ENCODE measurements at regions not wholly inside any gene's neighbourhood (a gene's known extent, or its start where the extent isn't known, plus 50 kb on each side); places are given as distances from the start of the nearest gene placed in this dataset.

DNA sequence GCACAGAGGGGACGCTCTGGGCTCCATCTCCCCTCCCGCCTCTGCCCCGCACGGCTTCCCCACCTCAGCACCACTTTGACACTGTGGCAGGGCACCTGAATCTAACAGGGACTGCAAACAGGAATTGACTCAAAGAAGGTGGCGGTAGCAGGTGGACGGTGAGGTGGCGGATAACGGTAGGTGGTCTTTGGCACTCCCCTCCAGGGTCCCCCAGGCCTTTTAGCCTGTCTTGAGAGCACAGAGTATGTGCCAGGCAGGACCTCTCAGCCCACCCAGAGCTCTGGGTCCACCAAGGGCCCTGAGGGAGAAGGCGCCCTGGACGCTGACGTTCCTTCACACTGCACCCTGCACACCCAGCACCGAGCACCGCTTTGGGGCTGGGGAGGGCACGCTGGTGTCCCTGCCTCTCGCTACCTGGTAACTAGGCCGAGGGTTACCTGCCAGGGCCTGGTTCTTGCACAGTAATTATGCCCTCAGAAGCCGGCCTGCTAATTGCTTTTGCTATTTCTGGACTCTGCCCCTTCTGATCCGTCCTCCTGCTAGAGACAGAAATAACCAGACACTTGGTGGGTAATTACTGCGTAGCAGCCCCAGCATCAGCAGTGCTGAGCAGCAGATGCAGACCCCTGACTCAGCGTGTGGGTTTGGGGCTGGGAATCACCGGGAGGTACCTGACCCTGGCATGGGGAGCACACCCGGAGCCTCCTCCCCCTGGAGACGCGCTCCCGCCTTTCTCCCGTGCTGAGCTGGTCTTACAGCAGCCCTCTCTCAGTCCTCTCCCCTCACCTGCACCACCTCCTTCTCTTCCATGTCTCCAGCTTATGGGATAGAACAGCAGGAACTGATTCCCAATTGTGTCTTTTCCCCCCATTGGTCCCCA is 103.3 kb upstream of the B3GAT1 start:
- Histone ChIP-seq H3K9ac (ENCODE audit: low read depth, low read length, poor library complexity, severe bottlenecking) (no peak overlapping the region), H3K9me2 (replicated peaks; ENCODE audit: low read depth, low read length) (no peaks in the 10 kb centered on the region), H3K4me1 (ENCODE audit: insufficient read depth, low read length, poor library complexity, severe bottlenecking) (no peaks in the 10 kb centered on the region), H3K9me3 (ENCODE audit: insufficient read depth, low read depth, low read length) (peaks cover 34% of the 10 kb centered on the region; the same call in 1 of the 2 replicates), H2AFZ (ENCODE audit: low read length) (no peak overlapping the region), H4K20me1 (ENCODE audit: insufficient read depth, low read length, poor library complexity, severe bottlenecking) (no peaks in the 10 kb centered on the region), H3F3A (ENCODE audit: low read depth) (no peaks in the 10 kb centered on the region), H3K27me3 (ENCODE audit: insufficient read depth, low read length, poor library complexity, severe bottlenecking) (no peaks in the 10 kb centered on the region), H3K4me2 (ENCODE audit: low read depth, low read length, poor library complexity, severe bottlenecking) (no peak overlapping the region), H3K4me3 (ENCODE audit: low read length, poor library complexity, severe bottlenecking) (no peak overlapping the region), H3K36me3 (ENCODE audit: insufficient read depth, low read length) (no peaks in the 10 kb centered on the region), H3K79me2 (ENCODE audit: insufficient read depth, low read length) (no peaks in the 10 kb centered on the region)
- TF ChIP-seq, protein P1, sequence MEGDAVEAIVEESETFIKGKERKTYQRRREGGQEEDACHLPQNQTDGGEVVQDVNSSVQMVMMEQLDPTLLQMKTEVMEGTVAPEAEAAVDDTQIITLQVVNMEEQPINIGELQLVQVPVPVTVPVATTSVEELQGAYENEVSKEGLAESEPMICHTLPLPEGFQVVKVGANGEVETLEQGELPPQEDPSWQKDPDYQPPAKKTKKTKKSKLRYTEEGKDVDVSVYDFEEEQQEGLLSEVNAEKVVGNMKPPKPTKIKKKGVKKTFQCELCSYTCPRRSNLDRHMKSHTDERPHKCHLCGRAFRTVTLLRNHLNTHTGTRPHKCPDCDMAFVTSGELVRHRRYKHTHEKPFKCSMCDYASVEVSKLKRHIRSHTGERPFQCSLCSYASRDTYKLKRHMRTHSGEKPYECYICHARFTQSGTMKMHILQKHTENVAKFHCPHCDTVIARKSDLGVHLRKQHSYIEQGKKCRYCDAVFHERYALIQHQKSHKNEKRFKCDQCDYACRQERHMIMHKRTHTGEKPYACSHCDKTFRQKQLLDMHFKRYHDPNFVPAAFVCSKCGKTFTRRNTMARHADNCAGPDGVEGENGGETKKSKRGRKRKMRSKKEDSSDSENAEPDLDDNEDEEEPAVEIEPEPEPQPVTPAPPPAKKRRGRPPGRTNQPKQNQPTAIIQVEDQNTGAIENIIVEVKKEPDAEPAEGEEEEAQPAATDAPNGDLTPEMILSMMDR (conservative IDR thresholded peaks at IDR 0.05; ENCODE audit: low read length) = no peak
- TF ChIP-seq EZH2phosphoT487 (IDR thresholded peaks at IDR 0.05; ENCODE audit: borderline replicate concordance) = no peak

DNA sequence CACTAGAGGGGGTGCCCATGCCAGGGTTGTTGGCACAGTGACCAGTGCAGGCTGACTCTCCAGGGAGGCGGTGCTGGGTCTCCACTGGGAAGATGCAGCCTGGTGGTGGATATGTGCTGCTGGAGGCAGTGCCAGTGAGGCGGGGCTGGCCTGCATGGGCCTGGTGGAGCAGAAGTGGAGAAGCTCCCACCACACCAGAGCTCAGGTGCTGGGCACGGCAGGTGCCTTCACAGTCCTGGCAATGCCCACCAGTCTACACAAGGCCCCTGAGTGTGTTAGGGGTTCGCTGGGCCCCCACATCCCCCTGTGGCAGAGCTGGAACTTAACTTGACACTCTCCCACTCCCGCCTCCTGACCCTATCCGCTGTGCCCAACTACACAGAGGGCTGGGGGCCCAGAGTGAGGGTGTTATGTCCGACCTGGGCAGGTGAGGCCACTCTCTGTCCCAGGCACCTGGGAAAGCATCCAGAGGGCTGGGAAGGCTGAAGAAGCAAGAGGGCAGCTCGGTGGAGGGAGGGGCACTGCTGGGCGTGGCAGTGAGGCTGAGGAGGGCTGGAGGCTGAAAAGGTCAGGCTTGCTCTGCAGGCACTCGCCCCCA is 102.4 kb upstream of the B3GAT1 start:
- Histone ChIP-seq H3K9ac (ENCODE audit: low read depth, low read length, poor library complexity, severe bottlenecking) (no peak overlapping the region), H4K20me1 (ENCODE audit: insufficient read depth, low read length, poor library complexity, severe bottlenecking) (no peaks in the 10 kb centered on the region), H3K9me2 (replicated peaks; ENCODE audit: low read depth, low read length) (no peaks in the 10 kb centered on the region), H3K4me1 (ENCODE audit: insufficient read depth, low read length, poor library complexity, severe bottlenecking) (no peaks in the 10 kb centered on the region), H3K4me3 (ENCODE audit: low read length, poor library complexity, severe bottlenecking) (no peak overlapping the region), H3K9me3 (ENCODE audit: insufficient read depth, low read depth, low read length) (peaks cover 26% of the 10 kb centered on the region; the same call in 1 of the 2 replicates), H3K4me2 (ENCODE audit: low read depth, low read length, poor library complexity, severe bottlenecking) (no peak overlapping the region), H3K27me3 (ENCODE audit: insufficient read depth, low read length, poor library complexity, severe bottlenecking) (no peaks in the 10 kb centered on the region), H2AFZ (ENCODE audit: low read length) (no peak overlapping the region), H3K36me3 (ENCODE audit: insufficient read depth, low read length) (no peaks in the 10 kb centered on the region), H3K79me2 (ENCODE audit: insufficient read depth, low read length) (no peaks in the 10 kb centered on the region), H3F3A (ENCODE audit: low read depth) (no peaks in the 10 kb centered on the region)
- TF ChIP-seq EZH2phosphoT487 (IDR thresholded peaks at IDR 0.05; ENCODE audit: borderline replicate concordance) = no peak
- TF ChIP-seq, protein P1 (conservative IDR thresholded peaks at IDR 0.05; ENCODE audit: low read length) = no peak

DNA sequence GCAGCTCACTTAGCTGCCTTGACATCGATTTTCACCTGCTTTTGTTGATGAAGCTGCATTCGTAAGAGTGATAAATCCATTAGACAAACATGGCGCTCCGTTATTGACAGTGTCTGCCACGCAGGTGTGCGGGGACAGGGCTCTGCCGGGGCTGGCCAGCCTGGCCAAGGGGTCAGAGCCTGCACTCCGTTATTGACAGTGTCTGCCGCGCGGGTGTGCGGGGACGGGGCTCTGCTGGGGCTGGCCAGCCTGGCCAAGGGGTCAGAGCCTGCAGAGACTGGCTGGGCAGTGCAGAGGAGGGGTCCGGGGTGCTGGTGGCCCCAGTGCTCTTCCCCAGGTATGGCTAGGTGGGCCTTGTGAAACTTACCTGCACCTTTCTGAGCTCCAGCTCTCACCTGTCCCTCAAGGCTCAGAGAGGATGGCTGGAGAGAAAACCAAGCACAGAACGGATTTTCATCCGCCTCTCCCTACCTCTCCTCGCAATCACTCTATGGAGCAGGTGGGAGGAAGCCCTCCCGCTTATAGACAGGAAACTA is 101.6 kb upstream of the B3GAT1 start:
- H3F3A ChIP-seq (ENCODE audit: low read depth) = no peaks in the 10 kb centered on the region
- H2AFZ ChIP-seq (ENCODE audit: low read length) = no peak overlapping the region
- H3K4me3 ChIP-seq (ENCODE audit: low read length, poor library complexity, severe bottlenecking) = no peak overlapping the region
- H3K27me3 ChIP-seq (ENCODE audit: insufficient read depth, low read length, poor library complexity, severe bottlenecking) = no peaks in the 10 kb centered on the region
- no peak overlapping the region for H3K4me2 ChIP-seq (ENCODE audit: low read depth, low read length, poor library complexity, severe bottlenecking)
- no peaks in the 10 kb centered on the region for H3K79me2 ChIP-seq (ENCODE audit: insufficient read depth, low read length)
- H4K20me1 ChIP-seq (ENCODE audit: insufficient read depth, low read length, poor library complexity, severe bottlenecking) = no peaks in the 10 kb centered on the region
- no peaks in the 10 kb centered on the region for H3K9me2 ChIP-seq (replicated peaks; ENCODE audit: low read depth, low read length)
- no peak overlapping the region for H3K9ac ChIP-seq (ENCODE audit: low read depth, low read length, poor library complexity, severe bottlenecking)
- no peak for TF ChIP-seq EZH2phosphoT487 (IDR thresholded peaks at IDR 0.05; ENCODE audit: borderline replicate concordance)
- peaks cover 31% of the 10 kb centered on the region; the same call in 1 of the 2 replicates for H3K9me3 ChIP-seq (ENCODE audit: insufficient read depth, low read depth, low read length)
- no peaks in the 10 kb centered on the region for H3K4me1 ChIP-seq (ENCODE audit: insufficient read depth, low read length, poor library complexity, severe bottlenecking)
- no peaks in the 10 kb centered on the region for H3K36me3 ChIP-seq (ENCODE audit: insufficient read depth, low read length)

Measured in Loucy (cell line).